ENCODE measurements at regions not wholly inside any gene's neighbourhood (a gene's known extent, or its start where the extent isn't known, plus 50 kb on each side); places are given as distances from the start of the nearest gene placed in this dataset.

GRCh38 chr3:25355034-25355885 lies 72.8 kb upstream of the RARB start (continued):
- TF ChIP-seq CHD7 (IDR thresholded peaks at IDR 0.05; ENCODE audit: insufficient replicate concordance, low read length) (no peak), CTCF (IDR thresholded peaks at IDR 0.05; ENCODE audit: control extremely low read depth in 1 of 3, insufficient read depth in 1 of 3, low read depth in 1 of 3, low read length in 3 of 3) (no peak), CEBPB (IDR thresholded peaks at IDR 0.05; ENCODE audit: low read depth, low read length) (no peak), NRF1 (IDR thresholded peaks at IDR 0.05; ENCODE audit: low read depth, low read length) (no peak), GTF2F1 (IDR thresholded peaks at IDR 0.05; ENCODE audit: borderline replicate concordance, low read depth, low read length) (no peak), KDM1A (IDR thresholded peaks at IDR 0.05; ENCODE audit: borderline replicate concordance, low read length) (no peak), RFX5 (IDR thresholded peaks at IDR 0.05; ENCODE audit: borderline replicate concordance, low read depth, low read length) (no peak)

Measured in H1 (cell line).